ENCODE measurements at regions not wholly inside any gene's neighbourhood (a gene's known extent, or its start where the extent isn't known, plus 50 kb on each side); places are given as distances from the start of the nearest gene placed in this dataset.

DNA sequence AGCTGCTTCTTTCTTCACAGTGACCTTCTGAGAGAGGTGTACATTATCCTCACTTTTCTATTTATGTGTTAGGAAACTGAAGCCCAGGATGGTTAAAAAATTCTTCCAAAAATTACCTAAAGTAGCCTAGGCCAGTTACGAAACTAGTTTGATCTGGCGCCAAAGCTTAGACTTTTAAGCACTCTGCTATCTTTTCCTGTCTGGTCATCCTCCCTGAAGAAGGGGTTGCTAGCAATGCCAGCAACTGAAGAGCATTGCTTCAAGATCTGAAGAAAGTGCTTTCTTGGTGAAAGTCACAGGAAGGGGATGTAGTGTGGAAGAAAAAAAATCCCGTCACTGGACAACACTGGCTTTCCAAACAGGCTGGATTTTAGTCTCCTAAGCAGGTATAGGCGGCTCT lies 618.8 kb upstream of the GRM7 start:
- TF ChIP-seq, protein P1, sequence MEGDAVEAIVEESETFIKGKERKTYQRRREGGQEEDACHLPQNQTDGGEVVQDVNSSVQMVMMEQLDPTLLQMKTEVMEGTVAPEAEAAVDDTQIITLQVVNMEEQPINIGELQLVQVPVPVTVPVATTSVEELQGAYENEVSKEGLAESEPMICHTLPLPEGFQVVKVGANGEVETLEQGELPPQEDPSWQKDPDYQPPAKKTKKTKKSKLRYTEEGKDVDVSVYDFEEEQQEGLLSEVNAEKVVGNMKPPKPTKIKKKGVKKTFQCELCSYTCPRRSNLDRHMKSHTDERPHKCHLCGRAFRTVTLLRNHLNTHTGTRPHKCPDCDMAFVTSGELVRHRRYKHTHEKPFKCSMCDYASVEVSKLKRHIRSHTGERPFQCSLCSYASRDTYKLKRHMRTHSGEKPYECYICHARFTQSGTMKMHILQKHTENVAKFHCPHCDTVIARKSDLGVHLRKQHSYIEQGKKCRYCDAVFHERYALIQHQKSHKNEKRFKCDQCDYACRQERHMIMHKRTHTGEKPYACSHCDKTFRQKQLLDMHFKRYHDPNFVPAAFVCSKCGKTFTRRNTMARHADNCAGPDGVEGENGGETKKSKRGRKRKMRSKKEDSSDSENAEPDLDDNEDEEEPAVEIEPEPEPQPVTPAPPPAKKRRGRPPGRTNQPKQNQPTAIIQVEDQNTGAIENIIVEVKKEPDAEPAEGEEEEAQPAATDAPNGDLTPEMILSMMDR (IDR thresholded peaks at IDR 0.05), result no peak
- TF ChIP-seq POLR2A (IDR thresholded peaks at IDR 0.05), result no peak

Data from testis (tissue), 2 donors.